GM21528 (cell line): ENCODE measurements at regions not wholly inside any gene's neighbourhood (a gene's known extent, or its start where the extent isn't known, plus 50 kb on each side); places are given as distances from the start of the nearest gene placed in this dataset.
"Not testable (repeated sequence)": the region's sequence is repeated elsewhere in the genome, so short reads cannot be mapped to it uniquely, and the experiment has no call there.

Experiments
- ATAC-seq: cut with Tn5 transposase; IDR thresholded peaks from one replicate; pipeline ENCODE4 v1.9.1; 2021; ENCODE audit warnings: mild to moderate bottlenecking, moderate library complexity; ENCODE audit not compliant: unreplicated experiment, low FRiP score

DNA sequence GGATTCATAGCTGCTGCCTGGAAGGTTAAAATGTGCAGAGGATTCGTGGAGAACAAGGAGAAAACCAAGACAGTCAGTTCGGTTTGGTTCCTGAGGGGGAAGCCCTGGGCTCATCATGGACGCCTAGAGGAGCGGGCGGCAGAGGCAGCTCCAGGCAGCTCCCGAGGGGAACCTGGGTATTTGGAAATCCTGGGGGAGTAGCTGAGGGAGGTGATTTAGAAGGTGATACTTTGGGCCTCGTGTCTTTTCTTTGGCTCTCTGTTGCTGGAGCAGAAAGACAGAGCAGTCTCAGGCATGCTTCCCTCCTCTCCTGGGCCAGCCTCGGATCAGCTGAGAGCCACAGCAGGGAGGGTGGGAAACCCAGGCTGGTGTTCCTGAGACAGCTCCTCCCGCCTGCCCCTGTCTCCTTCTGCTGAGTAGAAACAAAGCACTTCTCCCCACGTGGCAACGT, 139.5 kb downstream of the DLL1 start:
- no peak for ATAC-seq

- ATAC-seq: no peak
These were observed 140.3 kb downstream of the DLL1 start for GRCh38 chr6:170150590-170150945.

- no peak for ATAC-seq
These were observed 140.9 kb downstream of the DLL1 start for GRCh38 chr6:170149681-170150589.

- no peak for ATAC-seq
These were observed 142.0 kb downstream of the DLL1 start for GRCh38 chr6:170148709-170149470.

DNA sequence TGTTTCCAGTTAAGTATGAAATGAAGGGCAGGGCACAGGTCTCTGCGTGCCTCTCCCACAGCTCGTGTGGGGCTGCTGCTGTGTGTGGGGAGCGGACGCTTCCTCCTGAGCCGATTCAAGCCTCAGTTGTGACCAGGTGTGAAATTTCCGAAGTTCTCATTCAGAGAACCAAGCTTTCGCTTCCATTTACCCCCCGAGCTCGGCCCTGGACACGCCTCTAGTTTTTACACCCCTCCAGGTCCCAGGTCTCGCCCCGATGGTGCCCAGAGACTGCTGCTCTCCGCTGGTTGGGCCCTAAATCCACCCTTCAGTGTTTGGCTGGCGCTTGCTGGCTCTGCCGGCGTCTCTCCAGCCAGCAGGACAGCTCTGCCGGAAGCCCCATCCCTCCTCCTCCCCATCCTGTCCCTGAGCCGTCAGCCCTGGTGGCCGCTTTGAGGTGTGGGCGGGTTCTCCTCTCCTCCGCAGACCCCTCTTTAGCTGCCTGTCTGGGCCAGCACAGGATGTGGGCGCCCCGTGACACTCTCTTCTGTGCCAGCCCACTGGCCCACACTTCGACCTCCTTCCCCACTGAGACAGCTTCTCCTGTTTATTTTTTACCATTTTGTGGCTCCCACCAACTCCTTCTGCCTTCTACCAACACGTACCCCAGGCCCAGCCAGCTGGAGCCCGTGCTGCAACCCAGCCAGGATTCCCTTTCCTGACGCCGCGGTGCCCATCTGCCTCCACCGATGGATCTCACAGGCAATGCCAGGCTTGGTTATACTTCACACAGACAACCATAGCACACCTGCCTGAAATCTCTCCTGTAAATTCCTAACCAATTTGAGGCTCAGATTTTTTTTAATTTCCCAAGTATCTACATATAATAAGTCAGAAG, 142.8 kb downstream of the DLL1 start:
- ATAC-seq: no peak

DNA sequence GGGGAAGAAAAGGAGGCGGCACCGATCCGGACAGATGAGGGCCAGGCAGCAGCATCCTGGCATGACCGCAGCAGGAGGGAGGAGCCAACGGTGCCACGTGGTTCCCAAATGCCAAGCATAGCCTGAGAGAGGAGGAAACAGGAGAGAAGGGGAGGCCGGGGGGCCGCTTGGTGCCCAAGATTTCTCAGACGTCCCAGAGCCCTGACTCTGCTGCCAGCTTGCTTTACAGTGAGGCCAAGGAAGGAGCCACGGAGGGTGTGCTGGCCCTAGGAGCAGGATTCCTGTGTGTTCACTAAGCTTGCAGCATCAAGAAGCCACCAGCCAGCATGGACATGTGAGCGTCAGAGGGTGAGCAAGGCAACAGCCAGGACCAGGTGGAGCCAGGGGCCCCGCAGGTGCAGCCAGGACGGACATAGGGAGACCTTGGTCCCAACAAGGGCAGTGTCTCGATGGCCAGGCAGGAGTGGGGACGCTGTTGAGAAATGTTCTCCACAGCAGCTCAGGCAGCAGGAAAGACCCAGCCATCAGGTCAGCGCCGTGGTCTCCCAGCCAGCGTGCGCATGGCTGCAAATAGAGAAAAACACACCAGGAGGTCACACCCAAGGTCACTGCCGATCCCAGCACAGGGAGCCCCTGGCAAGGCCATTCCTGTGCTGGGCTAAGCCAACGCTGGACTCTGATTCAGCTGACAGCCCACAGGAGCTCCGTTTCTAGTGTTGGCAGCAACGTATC, 143.7 kb downstream of the DLL1 start:
- no peak for ATAC-seq

DNA sequence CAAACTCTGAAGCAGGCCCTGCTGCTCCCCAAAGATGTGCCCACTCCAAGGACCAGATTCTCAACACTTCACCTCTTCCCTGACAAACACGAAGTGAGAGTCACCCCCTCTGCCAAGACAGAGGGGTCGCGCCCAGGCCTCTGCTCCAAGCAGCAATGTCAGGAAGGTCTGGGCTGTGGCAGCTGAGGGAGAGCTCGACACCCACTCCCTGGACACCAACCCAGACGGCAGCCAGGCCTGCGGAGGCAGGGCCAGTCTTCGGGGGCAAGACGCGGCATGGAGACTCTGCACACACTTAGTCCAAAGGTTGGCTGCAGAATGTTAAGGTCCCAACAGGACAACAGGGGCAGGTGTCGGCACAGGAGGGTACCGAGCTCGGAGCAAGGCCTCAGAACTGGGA, 144.2 kb downstream of the DLL1 start:
- ATAC-seq: no peak

GRCh38 chr6:170146131-170146530, 144.7 kb downstream of the DLL1 start:
- not testable (repeated sequence) for ATAC-seq

- ATAC-seq: not testable (repeated sequence)
These were observed 145.2 kb downstream of the DLL1 start for GRCh38 chr6:170145716-170146115.

DNA sequence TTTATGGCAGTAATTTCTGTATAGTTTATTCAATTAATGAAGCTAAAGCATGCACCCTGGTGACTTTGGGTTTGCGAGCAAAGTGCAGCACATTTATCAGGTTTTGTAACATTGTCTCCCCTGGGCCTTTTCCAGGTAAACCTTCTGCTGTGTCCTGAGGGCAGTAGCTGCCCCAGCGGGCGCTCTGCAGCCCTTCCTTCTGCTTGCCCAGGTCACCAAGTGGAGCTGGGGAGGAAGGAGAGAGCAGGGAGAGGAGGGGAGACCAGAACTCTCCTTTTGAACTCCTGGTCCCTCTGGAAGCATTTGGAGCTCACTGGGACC, 145.6 kb downstream of the DLL1 start:
- no peak for ATAC-seq

- ATAC-seq: no peak
These were observed 146.2 kb downstream of the DLL1 start for GRCh38 chr6:170144571-170145271.

DNA sequence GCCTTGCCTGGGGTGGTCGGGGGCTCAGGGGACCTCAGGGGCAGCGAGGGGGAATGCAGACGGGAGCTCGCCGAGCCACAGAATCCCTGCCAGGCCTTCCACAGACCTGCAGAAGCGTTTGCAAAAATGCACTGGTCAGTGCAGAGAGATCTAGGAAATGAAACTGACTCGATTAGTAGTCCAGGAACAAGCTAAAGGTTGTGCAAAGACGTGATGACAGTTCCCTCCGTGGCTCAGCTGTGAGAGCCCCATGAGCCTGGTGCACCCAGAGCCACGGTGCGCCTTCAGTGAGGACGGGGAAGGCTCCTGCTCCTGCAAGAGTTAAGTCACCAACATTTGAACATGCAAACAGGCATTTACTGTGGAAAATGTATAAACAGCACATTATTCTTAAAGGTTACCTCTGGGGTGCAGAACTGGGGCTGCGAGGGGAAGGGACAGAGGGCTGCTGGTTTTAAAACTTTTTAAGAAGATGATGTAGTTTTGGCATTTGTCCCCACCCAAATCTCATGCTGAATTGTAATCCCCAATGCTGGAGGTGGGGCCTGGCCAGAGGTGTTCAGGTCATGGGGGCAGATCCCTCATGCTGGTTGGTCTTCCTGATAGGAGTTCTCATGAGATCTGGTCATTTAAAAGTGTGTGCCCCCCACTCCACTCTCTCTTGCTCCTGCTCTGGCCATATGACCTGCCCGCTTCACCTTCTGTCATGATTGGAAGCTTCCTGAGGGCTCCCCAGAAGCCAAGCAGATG, 147.3 kb downstream of the DLL1 start:
- ATAC-seq: no peak

- ATAC-seq: no peak
These were observed 148.3 kb downstream of the DLL1 start for GRCh38 chr6:170142559-170142958.

DNA sequence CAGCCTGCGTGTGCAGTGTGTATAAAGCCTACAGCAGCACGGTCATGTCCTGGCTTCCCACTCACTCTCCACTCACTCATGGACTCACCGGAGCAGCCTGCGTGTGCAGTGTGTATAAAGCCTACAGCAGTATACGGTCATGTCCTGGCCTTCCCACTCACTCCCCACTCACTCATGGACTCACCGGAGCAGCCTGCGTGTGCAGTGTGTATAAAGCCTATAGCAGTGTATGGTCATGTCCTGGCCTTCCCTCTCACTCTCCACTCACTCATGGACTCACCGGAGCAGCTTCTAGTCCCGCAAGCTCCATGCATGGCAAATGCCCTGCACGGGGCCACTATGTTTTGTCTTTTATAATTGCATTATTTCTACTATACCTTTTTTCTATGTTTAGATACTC, 149.8 kb downstream of the DLL1 start:
- ATAC-seq: not testable (repeated sequence)

DNA sequence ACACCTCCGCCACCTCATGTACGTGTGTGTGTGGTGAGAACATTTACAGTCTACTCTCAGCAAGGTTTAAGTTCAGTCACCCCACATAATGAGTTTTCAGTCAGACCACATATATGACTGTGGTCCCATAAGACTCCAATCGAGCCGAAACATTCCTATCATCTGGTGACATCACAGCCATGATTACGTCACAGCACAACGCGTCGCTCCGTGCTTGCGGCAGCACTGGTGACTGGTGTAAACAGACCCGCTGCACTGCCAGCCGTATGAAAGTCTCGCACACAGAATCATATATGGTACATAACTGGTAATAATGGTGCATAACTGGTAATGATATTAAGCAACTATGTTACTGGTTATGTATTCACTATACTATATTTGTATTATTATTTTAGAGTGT, 150.7 kb downstream of the DLL1 start:
- ATAC-seq: no peak

- ATAC-seq: no peak
These were observed 151.3 kb downstream of the DLL1 start for GRCh38 chr6:170139531-170139930.

- not testable (repeated sequence) for ATAC-seq
These were observed 151.8 kb downstream of the DLL1 start for GRCh38 chr6:170139046-170139445.

DNA sequence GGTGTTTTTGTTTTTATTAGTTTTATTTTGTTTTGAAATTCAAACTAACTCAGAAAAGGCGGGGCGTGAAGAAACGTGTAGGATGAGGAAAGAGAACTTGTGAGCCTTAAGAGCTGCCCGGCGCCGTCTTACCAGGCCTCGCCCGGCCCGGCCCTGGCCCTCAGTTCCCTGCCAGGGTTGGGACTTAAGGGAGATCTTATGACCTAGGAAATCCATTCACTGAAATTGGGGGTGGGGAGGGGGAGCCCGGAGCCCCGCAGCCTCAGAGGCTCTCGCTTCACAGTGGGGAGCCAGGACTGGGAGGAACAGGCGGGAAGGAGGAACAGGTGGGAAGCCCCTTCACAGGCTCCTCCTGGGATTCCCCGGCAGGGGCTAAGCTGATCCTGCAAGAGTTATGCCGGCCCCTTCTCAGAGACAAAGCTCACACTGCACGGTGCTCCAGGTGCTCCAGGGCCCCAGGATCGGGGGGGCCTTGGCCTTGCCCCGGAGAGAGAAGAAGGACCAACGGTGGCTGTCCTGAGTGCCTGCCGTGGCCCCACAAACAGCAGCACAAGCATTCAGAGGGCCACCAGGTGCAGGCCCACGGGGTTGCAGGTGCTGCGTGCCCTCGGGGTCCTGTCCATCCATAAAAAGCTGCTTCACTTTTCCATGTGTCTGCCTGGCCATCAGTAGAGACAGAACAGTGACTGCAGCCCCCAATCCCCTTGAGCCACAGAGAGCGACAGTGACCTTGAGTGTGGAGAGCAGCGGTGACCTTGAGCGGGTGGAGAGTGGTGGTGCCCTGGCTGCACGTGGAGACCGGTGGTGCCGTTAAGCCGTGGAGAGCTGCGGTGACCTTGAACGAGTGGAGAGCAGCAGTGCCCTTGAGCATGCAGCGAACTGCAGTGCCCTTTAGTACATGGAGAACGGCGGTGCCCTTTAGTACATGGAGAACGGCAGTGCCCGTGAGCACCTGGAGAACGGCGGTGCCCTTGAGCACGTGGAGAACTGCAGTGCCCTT, 152.7 kb downstream of the DLL1 start:
- no peak for ATAC-seq
